Chondrocyte (in vitro differentiated cells): ENCODE measurements at regions not wholly inside any gene's neighbourhood (a gene's known extent, or its start where the extent isn't known, plus 50 kb on each side); places are given as distances from the start of the nearest gene placed in this dataset.
"Not testable (repeated sequence)": the region's sequence is repeated elsewhere in the genome, so short reads cannot be mapped to it uniquely, and the experiment has no call there.

Source experiments
- DNase-seq: peaks from one replicate; pipeline ENCODE4 v3.0.0; 2021; ENCODE audit warnings: mixed read lengths, low spot score
- H3K27ac Mint-ChIP-seq: one replicate; pipeline ENCODE4 v1.8.0; 2021; ENCODE audit warnings: mild to moderate bottlenecking, moderate library complexity, mixed read lengths; ENCODE audit not compliant: unreplicated experiment
- H3K27me3 Mint-ChIP-seq: 2 replicates; pipeline ENCODE4 v1.8.0; 2021; ENCODE audit warnings: low read depth, mixed read lengths
- H3K36me3 Mint-ChIP-seq: 2 replicates; pipeline ENCODE4 v1.8.0; 2021; ENCODE audit warnings: low read depth, mixed read lengths
- H3K4me1 Mint-ChIP-seq: 2 replicates; pipeline ENCODE4 v1.8.0; 2021; ENCODE audit warnings: low read depth, mild to moderate bottlenecking, mixed read lengths
- H3K4me3 Mint-ChIP-seq: one replicate; pipeline ENCODE4 v1.8.0; 2021; ENCODE audit warnings: mild to moderate bottlenecking, moderate library complexity, mixed read lengths; ENCODE audit not compliant: unreplicated experiment
- H3K9me3 Mint-ChIP-seq: 2 replicates; pipeline ENCODE4 v1.8.0; 2021; ENCODE audit warnings: low read depth, mixed read lengths
- TF ChIP-seq, protein P1 (sequence below): fragments of 200-600 bp; sonication (generic); IDR thresholded peaks from 2 replicates; pipeline ENCODE4 v1.5.0; 2021; ENCODE audit warnings: antibody characterized with exemption, mild to moderate bottlenecking, moderate library complexity

DNA sequence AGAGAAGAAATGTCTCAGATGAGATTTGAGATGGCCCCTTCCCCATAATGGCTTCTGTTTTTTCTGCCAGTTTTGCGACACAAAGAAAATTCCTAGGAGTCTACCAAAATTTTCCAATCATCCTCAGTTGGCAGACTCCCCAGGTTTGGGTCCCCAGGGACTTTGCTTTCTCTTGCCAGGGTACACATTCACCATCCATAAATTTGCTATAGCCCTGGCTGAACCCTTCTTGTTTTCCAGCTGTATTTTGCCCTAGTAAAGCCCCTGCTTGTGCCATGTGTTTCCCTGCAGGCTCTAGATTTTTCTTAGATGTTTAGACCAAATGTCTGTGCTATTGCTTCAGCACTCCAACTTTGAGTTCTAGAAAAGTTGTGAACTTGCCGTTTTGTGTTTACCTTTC is 283.2 kb downstream of the ANXA1 start:
- H3K4me1 Mint-ChIP-seq: no peaks in the 10 kb centered on the region
- DNase-seq: no peak
- no peaks in the 10 kb centered on the region for H3K36me3 Mint-ChIP-seq
- no peak overlapping the region for H3K4me3 Mint-ChIP-seq
- peaks cover 7% of the 10 kb centered on the region for H3K27me3 Mint-ChIP-seq
- TF ChIP-seq, protein P1, sequence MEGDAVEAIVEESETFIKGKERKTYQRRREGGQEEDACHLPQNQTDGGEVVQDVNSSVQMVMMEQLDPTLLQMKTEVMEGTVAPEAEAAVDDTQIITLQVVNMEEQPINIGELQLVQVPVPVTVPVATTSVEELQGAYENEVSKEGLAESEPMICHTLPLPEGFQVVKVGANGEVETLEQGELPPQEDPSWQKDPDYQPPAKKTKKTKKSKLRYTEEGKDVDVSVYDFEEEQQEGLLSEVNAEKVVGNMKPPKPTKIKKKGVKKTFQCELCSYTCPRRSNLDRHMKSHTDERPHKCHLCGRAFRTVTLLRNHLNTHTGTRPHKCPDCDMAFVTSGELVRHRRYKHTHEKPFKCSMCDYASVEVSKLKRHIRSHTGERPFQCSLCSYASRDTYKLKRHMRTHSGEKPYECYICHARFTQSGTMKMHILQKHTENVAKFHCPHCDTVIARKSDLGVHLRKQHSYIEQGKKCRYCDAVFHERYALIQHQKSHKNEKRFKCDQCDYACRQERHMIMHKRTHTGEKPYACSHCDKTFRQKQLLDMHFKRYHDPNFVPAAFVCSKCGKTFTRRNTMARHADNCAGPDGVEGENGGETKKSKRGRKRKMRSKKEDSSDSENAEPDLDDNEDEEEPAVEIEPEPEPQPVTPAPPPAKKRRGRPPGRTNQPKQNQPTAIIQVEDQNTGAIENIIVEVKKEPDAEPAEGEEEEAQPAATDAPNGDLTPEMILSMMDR: no peak
- no peaks in the 10 kb centered on the region for H3K9me3 Mint-ChIP-seq
- no peak overlapping the region for H3K27ac Mint-ChIP-seq

DNA sequence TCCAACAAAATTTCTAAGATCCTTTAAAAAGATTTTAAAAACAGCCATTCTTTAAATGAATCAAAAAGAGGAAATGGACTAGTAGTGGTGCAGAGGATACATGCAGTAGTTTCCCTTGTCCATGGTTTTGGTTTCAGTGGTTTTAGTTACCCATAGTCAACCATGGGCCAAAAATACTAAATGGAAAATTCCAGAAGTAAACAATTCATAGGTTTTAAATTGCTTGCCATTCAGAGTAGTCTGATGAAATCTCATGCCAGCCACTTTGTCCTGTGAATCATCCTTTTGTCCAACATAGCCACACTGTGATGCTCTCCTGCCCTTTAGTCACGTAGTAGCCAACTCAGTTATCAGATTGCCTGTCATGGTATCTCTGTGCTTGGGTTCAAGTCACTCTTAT is 286.1 kb downstream of the ANXA1 start:
- no peaks in the 10 kb centered on the region for H3K9me3 Mint-ChIP-seq
- no peaks in the 10 kb centered on the region for H3K36me3 Mint-ChIP-seq
- TF ChIP-seq, protein P1: no peak
- no peak for DNase-seq
- H3K27ac Mint-ChIP-seq: no peak overlapping the region
- H3K27me3 Mint-ChIP-seq: peaks cover 6% of the 10 kb centered on the region
- no peaks in the 10 kb centered on the region for H3K4me1 Mint-ChIP-seq
- H3K4me3 Mint-ChIP-seq: no peak overlapping the region

DNA sequence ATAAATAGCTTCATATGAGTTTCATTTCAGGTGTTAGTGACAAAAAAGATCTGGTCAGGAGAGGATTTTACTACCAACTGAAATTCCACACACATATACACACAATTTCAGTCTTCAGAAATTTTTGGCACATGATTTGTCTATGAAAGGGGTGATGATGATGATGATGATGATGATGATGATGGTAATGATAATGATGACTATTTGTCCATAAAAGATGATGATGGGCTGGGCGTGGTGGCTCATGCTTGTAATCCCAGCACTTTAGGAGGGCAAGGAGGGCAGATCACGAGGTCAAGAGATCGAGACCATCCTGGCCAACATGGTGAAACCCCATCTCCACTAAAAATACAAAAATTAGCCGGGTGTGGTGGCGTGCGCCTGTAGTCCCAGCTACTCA is 288.2 kb downstream of the ANXA1 start:
- not testable (repeated sequence) for DNase-seq, H3K36me3 Mint-ChIP-seq, H3K4me3 Mint-ChIP-seq, H3K27me3 Mint-ChIP-seq, H3K9me3 Mint-ChIP-seq, H3K4me1 Mint-ChIP-seq, H3K27ac Mint-ChIP-seq

DNA sequence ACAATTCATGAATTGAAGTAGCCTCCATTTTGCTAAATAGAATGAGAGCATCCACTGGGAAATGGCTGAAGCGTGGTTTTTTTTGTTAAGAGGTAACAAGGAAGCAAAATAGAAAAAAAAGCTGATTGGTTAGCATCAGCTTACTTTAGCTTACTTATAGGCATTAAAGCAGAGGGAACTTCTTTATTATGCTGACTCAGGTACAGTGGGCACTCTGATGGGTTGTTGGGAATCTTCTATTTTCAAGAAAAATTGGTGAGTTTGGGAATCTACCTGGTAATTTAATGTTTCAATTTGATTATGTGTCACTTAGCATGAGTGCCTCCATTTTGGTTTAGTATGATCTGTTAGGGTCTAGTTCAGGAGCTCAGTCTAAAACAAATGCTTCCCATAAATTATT is 289.6 kb downstream of the ANXA1 start:
- Mint-ChIP-seq H3K27ac (no peak overlapping the region), H3K27me3 (peaks cover 3% of the 10 kb centered on the region), H3K4me1 (no peaks in the 10 kb centered on the region), H3K9me3 (no peaks in the 10 kb centered on the region), H3K4me3 (no peak overlapping the region), H3K36me3 (no peaks in the 10 kb centered on the region)
- DNase-seq: no peak
- TF ChIP-seq, protein P1: no peak

DNA sequence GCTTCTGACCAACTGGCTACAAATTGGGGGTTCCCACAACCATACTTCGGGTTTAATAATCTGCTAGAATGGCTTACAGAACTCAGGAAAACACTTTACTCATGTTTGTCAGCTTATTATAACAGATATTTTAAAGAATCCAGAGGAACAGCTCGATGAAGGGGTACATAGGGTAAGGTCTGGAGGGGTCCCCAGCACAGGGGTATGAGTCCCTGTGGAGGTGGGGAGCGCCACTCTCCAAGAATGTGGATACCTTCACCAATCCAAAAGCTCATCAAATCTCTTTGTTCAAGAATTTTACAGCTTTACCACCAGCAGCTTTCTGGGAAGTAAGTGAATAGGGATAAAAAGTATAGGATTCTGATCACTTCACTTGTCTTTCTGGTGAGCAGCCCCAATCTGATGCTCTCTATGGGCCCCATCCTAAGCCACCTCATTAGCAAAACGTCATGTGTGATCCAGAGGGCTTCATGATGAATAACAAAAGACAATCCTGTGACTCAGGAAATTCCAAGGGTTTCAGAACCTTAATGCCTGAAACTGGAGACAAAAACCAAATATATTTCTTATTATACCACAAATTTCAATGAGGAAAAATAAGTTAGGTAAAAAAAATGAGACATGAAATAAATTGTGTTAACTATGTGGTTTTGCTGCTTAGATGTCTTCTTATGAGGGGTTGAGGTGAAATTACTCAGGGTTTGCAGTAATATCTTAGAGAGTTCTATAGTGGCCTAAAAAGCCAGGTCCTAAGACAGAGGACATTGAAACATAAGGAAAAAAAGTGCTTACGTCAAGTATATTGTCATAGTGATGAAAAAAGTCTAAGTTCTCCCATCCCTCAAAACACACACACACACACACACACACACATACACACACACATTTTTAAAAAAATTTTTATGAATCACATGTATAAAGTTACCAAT is 290.5 kb downstream of the ANXA1 start:
- no peaks in the 10 kb centered on the region for H3K4me1 Mint-ChIP-seq
- peaks cover 3% of the 10 kb centered on the region for H3K27me3 Mint-ChIP-seq
- H3K27ac Mint-ChIP-seq: no peak overlapping the region
- DNase-seq: no peak
- TF ChIP-seq, protein P1: no peak
- H3K36me3 Mint-ChIP-seq: no peaks in the 10 kb centered on the region
- no peak overlapping the region for H3K4me3 Mint-ChIP-seq
- no peaks in the 10 kb centered on the region for H3K9me3 Mint-ChIP-seq

DNA sequence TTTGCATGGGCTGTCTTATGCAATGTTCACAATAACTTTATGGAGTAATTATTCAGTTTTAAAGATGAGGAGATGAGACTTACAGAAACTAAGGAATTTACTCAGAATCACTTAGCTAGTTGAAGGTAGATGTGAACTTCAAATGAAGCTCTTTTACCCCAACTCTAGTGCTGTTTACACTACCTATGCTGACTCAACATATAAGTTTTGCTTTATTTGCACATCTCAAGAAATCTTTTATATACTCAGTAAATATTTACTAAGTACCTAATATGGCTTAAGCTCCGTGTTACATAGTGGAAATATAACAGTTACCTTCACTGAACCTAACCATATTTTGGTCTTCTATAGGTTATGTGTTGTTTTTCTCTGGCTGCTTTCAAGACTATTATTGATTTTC is 293.2 kb downstream of the ANXA1 start:
- no peak for DNase-seq
- TF ChIP-seq, protein P1: no peak
- Mint-ChIP-seq H3K4me1 (no peaks in the 10 kb centered on the region), H3K9me3 (no peaks in the 10 kb centered on the region), H3K27me3 (peaks cover under 1% of the 10 kb centered on the region), H3K36me3 (no peaks in the 10 kb centered on the region), H3K27ac (no peak overlapping the region), H3K4me3 (no peak overlapping the region)

DNA sequence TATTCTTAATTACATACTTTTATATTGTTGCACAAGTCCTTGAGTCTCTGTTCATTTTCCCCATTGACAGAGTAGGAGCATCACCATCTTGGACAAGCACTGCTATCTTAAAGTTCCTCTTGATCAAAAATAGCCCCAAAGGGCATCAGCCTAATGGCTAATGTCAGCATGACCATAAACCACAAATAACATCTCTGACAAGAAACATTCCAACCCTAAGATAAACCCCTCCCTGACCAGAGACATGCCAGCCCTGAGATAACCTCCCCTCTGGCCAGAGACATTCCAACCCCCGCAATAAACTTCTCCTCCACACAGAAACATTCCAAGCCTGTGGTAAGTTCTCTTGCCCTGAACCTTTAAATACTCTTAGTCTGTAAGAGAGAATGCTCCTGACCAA is 293.7 kb downstream of the ANXA1 start:
- not testable (repeated sequence) for H3K27ac Mint-ChIP-seq, H3K4me1 Mint-ChIP-seq, H3K27me3 Mint-ChIP-seq, DNase-seq, H3K36me3 Mint-ChIP-seq, H3K4me3 Mint-ChIP-seq, H3K9me3 Mint-ChIP-seq
